GM23248 (cell line): ENCODE measurements at regions not wholly inside any gene's neighbourhood (a gene's known extent, or its start where the extent isn't known, plus 50 kb on each side); places are given as distances from the start of the nearest gene placed in this dataset.

Experiments
- EZH2 ChIP-seq: fragments of 200-600 bp; sonication (generic); IDR thresholded peaks from 2 replicates; pipeline ENCODE4 v1.6.1; 2018; ENCODE audit warnings: antibody characterized with exemption, mild to moderate bottlenecking; ENCODE audit not compliant: insufficient read depth, poor library complexity, severe bottlenecking
- EZH2phosphoT487 ChIP-seq: fragments of 200-600 bp; sonication (generic); IDR thresholded peaks from 2 replicates; pipeline ENCODE4 v1.6.1; 2018; ENCODE audit warnings: antibody characterized with exemption, moderate library complexity, mild to moderate bottlenecking, low read depth; ENCODE audit not compliant: insufficient read depth

GRCh38 chr9:84072621-84073180, 92.1 kb downstream of the RMI1 start:
- no peak for TF ChIP-seq EZH2phosphoT487
- no peak for TF ChIP-seq EZH2
